Body of pancreas (tissue), 4 donors: ENCODE measurements at regions not wholly inside any gene's neighbourhood (a gene's known extent, or its start where the extent isn't known, plus 50 kb on each side); places are given as distances from the start of the nearest gene placed in this dataset.

Experiments
- ATAC-seq: fragments of 150-250 bp; one replicate; pipeline ENCODE4 v1.9.1; 2016
- DNase-seq, 4 donors: peaks; one replicate each; pipeline ENCODE4 v3.0.0-alpha.2; 2019
- H3K27ac ChIP-seq, 4 donors: fragments of 200-600 bp; sonication (generic); 1 replicate in 3 of 4; 2 replicates in 1 of 4; pipeline versions ENCODE4 v1.5.1 to v1.6.1; 2016 to 2019; ENCODE audit warnings: mild to moderate bottlenecking in 1 of 4, mixed read lengths in 1 of 4, moderate library complexity in 1 of 4
- H3K27me3 ChIP-seq, 2 donors: fragments of 200-600 bp; sonication (generic); one replicate each; pipeline ENCODE4 v1.6.0; 2016; ENCODE audit warnings: mild to moderate bottlenecking in 1 of 2
- H3K36me3 ChIP-seq, 2 donors: fragments of 200-600 bp; sonication (generic); replicated peaks in 1 of 2; 2 replicates each; pipeline ENCODE4 v1.5.1; 2016; ENCODE audit warnings: low read depth in 2 of 2; ENCODE audit not compliant: insufficient read depth in 1 of 2
- H3K4me1 ChIP-seq: fragments of 200-600 bp; sonication (generic); one replicate; pipeline ENCODE4 v1.6.0; 2016
- H3K4me3 ChIP-seq, 2 donors: fragments of 200-600 bp; sonication (generic); 1 replicate in 1 of 2; 2 replicates in 1 of 2; pipeline ENCODE4 v1.5.1; 2016 to 2019
- H3K9me3 ChIP-seq, 3 donors: fragments of 200-600 bp; sonication (generic); 1 replicate in 2 of 3; 2 replicates in 1 of 3; pipeline ENCODE4 v1.5.1; 2016
- CTCF ChIP-seq, 7 experiments: fragments of 450-650 bp in 4 of 7; fragments of 200-600 bp in 3 of 7; sonication (generic) in 3 of 7; IDR thresholded peaks; one replicate each; pipeline ENCODE4 v1.5.1; 2016 to 2019; ENCODE audit warnings: antibody characterized with exemption in 7 of 7
- POLR2A ChIP-seq, 3 donors: fragments of 450-650 bp; IDR thresholded peaks; one replicate each; pipeline ENCODE4 v1.6.1; 2016; ENCODE audit warnings: antibody characterized with exemption in 3 of 3, mild to moderate bottlenecking in 2 of 3
- WGBS, 2 donors: methylation state at CpG; one replicate each; pipeline ENCODE4 v1.1.5; 2017; 5-methylcytosine and 5-hydroxymethylcytosine counted together
- intact Hi-C: fragments of 100-400 bp; cut with DNase I; formaldehyde crosslinking; loops from one replicate; pipeline ENCODE4 v1.15.1; 2023

GRCh38 chr10:33428682-33429081 lies 94.2 kb upstream of the NRP1 start:
- no peaks in the 10 kb centered on the region for H3K36me3 ChIP-seq
- intact Hi-C loops: no loop called here
- no peaks in the 10 kb centered on the region for H3K9me3 ChIP-seq
- TF ChIP-seq POLR2A (IDR thresholded peaks at IDR 0.05): no peak
- TF ChIP-seq CTCF (IDR thresholded peaks at IDR 0.05): no peak
- H3K4me1 ChIP-seq: peaks cover 21% of the 10 kb centered on the region
- ATAC-seq: no peak
- no peak for DNase-seq
- WGBS, 2 donors: 90 to 96% methylated on average over 4 of the region's 4 CpGs
- no peak overlapping the region for H3K4me3 ChIP-seq
- no peak overlapping the region for H3K27ac ChIP-seq
- H3K27me3 ChIP-seq: no peaks in the 10 kb centered on the region

DNA sequence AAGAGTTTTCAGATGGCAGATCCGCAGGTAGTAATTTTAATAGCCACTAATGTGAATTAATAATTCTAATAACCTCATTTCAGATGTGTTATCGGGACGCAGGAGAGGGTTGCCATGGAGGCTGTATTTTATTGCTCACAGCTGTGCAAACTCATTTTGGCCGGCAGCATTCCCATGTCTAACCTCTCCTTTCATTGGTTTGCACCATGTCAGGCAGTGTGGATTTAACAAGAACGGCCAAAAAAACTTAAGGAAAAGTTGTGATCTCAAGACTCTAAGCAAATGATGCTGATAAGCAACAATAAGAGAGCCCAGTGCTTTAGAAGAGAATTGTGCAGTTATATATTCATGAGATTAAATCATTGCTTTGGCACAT lies 88.7 kb upstream of the NRP1 start:
- Histone ChIP-seq H3K27ac (peak overlapping the region in 3 of 4 donors; percentile 64 to 79 (median 66)), H3K4me3 (no peak overlapping the region), H3K4me1 (peaks cover 27% of the 10 kb centered on the region), H3K9me3 (no peaks in the 10 kb centered on the region), H3K36me3 (no peaks in the 10 kb centered on the region), H3K27me3 (no peaks in the 10 kb centered on the region)
- ATAC-seq (peak; percentile 97), DNase-seq (peak; percentile 85 to 93 (median 88))
- 33 to 37% methylated on average over 5 of the region's 5 CpGs for WGBS, 2 donors
- TF ChIP-seq POLR2A (IDR thresholded peaks at IDR 0.05): no peak
- TF ChIP-seq CTCF (IDR thresholded peaks at IDR 0.05): no peak
- intact Hi-C loops: no loop called here

GRCh38 chr10:33422471-33423153 lies 88.1 kb upstream of the NRP1 start:
- peaks cover 27% of the 10 kb centered on the region for H3K4me1 ChIP-seq
- peak; percentile 60 to 66 (median 62) for DNase-seq
- H3K4me3 ChIP-seq: no peak overlapping the region
- 53 to 69% methylated on average over 10 of the region's 10 CpGs for WGBS, 2 donors
- intact Hi-C loops: no loop called here
- H3K36me3 ChIP-seq: no peaks in the 10 kb centered on the region
- ATAC-seq: peak; percentile 84
- H3K27me3 ChIP-seq: no peaks in the 10 kb centered on the region
- TF ChIP-seq POLR2A (IDR thresholded peaks at IDR 0.05) (no peak), CTCF (IDR thresholded peaks at IDR 0.05) (no peak)
- H3K27ac ChIP-seq: peak overlapping the region; percentile 21 to 79 (median 65)
- H3K9me3 ChIP-seq: no peaks in the 10 kb centered on the region

DNA sequence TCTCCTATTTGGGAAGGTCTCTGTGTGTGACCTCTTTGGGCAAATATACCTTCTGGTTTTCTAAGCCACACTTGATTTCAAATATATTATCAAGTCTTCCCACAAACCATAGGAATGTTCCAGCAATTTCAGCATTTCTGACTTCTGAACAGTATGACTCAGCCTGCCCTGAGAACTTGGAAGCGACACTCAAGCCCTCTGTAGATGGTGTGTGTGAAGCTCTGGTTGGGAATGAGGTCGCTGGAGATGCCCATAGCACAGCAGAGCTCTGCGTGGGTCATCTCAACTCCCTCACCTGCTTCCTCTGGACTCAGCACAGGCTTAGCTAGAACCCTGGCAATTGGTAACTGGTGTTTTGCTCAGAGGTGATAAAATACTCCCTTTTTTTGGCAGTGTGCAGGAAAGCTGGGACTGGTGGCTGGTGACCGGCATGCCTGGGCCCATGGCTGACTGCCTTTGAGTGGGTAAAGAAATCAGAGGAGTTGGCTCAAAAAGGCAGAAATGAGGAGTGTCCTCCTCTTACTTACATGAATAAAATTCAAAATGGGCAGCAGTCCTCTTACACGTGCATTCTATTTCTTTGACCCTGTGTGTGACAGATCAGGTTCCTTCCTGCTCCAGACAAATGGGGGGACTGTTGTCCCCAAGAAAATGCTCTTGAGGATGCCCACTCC lies 87.5 kb upstream of the NRP1 start:
- Histone ChIP-seq H3K4me1 (peaks cover 27% of the 10 kb centered on the region), H3K27ac (peak overlapping the region; percentile 21 to 79 (median 65)), H3K36me3 (no peaks in the 10 kb centered on the region), H3K4me3 (no peak overlapping the region), H3K9me3 (no peaks in the 10 kb centered on the region), H3K27me3 (no peaks in the 10 kb centered on the region)
- ATAC-seq (peak; percentile 43), DNase-seq (peak; percentile 41 to 67 (median 50))
- no peak for TF ChIP-seq CTCF (IDR thresholded peaks at IDR 0.05)
- TF ChIP-seq POLR2A (IDR thresholded peaks at IDR 0.05): no peak
- intact Hi-C loops: no loop called here
- 91 to 92% methylated on average over 4 to 5 of the region's 5 CpGs for WGBS, 2 donors
